GM23338 (cell line): ENCODE measurements at regions not wholly inside any gene's neighbourhood (a gene's known extent, or its start where the extent isn't known, plus 50 kb on each side); places are given as distances from the start of the nearest gene placed in this dataset.

Experiments
- ATAC-seq: fragments of 200-7000 bp; cut with Tn5 transposase; 3 replicates; pipeline ENCODE4 v1.9.1; 2020
- DNase-seq: peaks from one replicate; pipeline ENCODE4 v3.0.0-alpha.2; 2015; ENCODE audit warnings: low spot score
- H2AFZ ChIP-seq: fragments of 200-600 bp; sonication (generic); 2 replicates; pipeline ENCODE4 v1.8.0; 2016; ENCODE audit warnings: antibody characterized with exemption, mild to moderate bottlenecking, moderate library complexity
- H3F3A ChIP-seq: fragments of 200-600 bp; sonication (generic); replicated peaks from 2 replicates; pipeline ENCODE4 v1.8.0; 2017; ENCODE audit warnings: antibody characterized with exemption, mixed run types, low read depth
- H3K27ac ChIP-seq: fragments of 200-600 bp; sonication (generic); 2 replicates; pipeline ENCODE4 v1.6.1; 2016; ENCODE audit warnings: low read depth
- H3K27me3 ChIP-seq: fragments of 200-600 bp; sonication (generic); 2 replicates; pipeline ENCODE4 v1.8.0; 2016; ENCODE audit warnings: mild to moderate bottlenecking, mixed run types, moderate library complexity; ENCODE audit not compliant: insufficient read depth
- H3K36me3 ChIP-seq: fragments of 200-600 bp; sonication (generic); 2 replicates; pipeline ENCODE4 v1.8.0; 2016; ENCODE audit warnings: mild to moderate bottlenecking; ENCODE audit not compliant: insufficient read depth
- H3K4me1 ChIP-seq: fragments of 200-600 bp; sonication (generic); 2 replicates; pipeline ENCODE4 v1.8.0; 2016; ENCODE audit warnings: mild to moderate bottlenecking, moderate library complexity; ENCODE audit not compliant: insufficient read depth
- H3K4me2 ChIP-seq: fragments of 200-600 bp; sonication (generic); 2 replicates; pipeline ENCODE4 v1.7.1; 2017; ENCODE audit warnings: mixed run types
- H3K4me3 ChIP-seq: fragments of 200-600 bp; sonication (generic); 2 replicates; pipeline ENCODE4 v1.6.1; 2016; ENCODE audit warnings: mixed run types
- H3K79me2 ChIP-seq: fragments of 200-600 bp; sonication (generic); replicated peaks from 2 replicates; pipeline ENCODE4 v1.8.0; 2017; ENCODE audit warnings: mild to moderate bottlenecking; ENCODE audit not compliant: insufficient read depth
- H3K9me2 ChIP-seq: fragments of 200-600 bp; sonication (generic); 2 replicates; pipeline ENCODE4 v1.8.0; 2017; ENCODE audit not compliant: insufficient read depth
- H4K20me1 ChIP-seq: fragments of 200-600 bp; sonication (generic); replicated peaks from 2 replicates; pipeline ENCODE4 v1.8.0; 2017; ENCODE audit warnings: mild to moderate bottlenecking; ENCODE audit not compliant: insufficient read depth
- H3K27ac Mint-ChIP-seq: 2 replicates; pipeline ENCODE4 v1.8.0; 2020; ENCODE audit warnings: inconsistent platforms, mild to moderate bottlenecking, moderate library complexity, mixed read lengths
- H3K27me3 Mint-ChIP-seq: 3 replicates; pipeline ENCODE4 v1.8.0; 2022; ENCODE audit warnings: low read depth, mild to moderate bottlenecking, moderate library complexity, mixed read lengths, inconsistent platforms; ENCODE audit not compliant: insufficient read depth, poor library complexity
- H3K36me3 Mint-ChIP-seq: 3 replicates; pipeline ENCODE4 v1.8.0; 2021; ENCODE audit warnings: low read depth, mild to moderate bottlenecking, inconsistent platforms, moderate library complexity, mixed read lengths
- H3K4me1 Mint-ChIP-seq: 3 replicates; pipeline ENCODE4 v1.8.0; 2020; ENCODE audit warnings: mild to moderate bottlenecking, inconsistent platforms, mixed read lengths
- H3K4me3 Mint-ChIP-seq: 3 replicates; pipeline ENCODE4 v1.8.0; 2021; ENCODE audit warnings: moderate library complexity, mild to moderate bottlenecking, inconsistent platforms, mixed read lengths
- H3K9me3 Mint-ChIP-seq: 3 replicates; pipeline ENCODE4 v1.8.0; 2020; ENCODE audit warnings: moderate library complexity, mild to moderate bottlenecking, inconsistent platforms, mixed read lengths
- CREB1 ChIP-seq: fragments of 250-450 bp; sonication (Bioruptor Pico); IDR thresholded peaks from 2 replicates; pipeline ENCODE4 v1.5.0; 2020; ENCODE audit warnings: low read depth, mild to moderate bottlenecking, moderate library complexity
- CTCF ChIP-seq, 2 experiments: fragments of 200-600 bp in 1 of 2; sonication (generic) in 1 of 2; conservative IDR thresholded peaks; 2 replicates each; pipeline versions ENCODE4 v1.5.1 to v1.6.1; 2016 to 2017; ENCODE audit warnings: antibody characterized with exemption in 2 of 2, low read depth in 2 of 2, mild to moderate bottlenecking in 2 of 2, moderate library complexity in 1 of 2
- EZH2 ChIP-seq: fragments of 200-600 bp; sonication (generic); IDR thresholded peaks from one replicate; pipeline ENCODE4 v1.8.0; 2017; ENCODE audit warnings: antibody characterized with exemption, mild to moderate bottlenecking, low read depth; ENCODE audit not compliant: unreplicated experiment
- JUNB ChIP-seq: IDR thresholded peaks from one replicate; pipeline ENCODE4 v1.6.1; 2016; ENCODE audit warnings: antibody characterized with exemption; ENCODE audit not compliant: unreplicated experiment
- STAT1 ChIP-seq: IDR thresholded peaks from one replicate; pipeline ENCODE4 v1.6.1; 2016; ENCODE audit warnings: antibody characterized with exemption; ENCODE audit not compliant: unreplicated experiment
- ZNF114 ChIP-seq: fragments of 250-450 bp; sonication (Bioruptor Pico); IDR thresholded peaks from 2 replicates; pipeline ENCODE4 v1.5.0; 2020; ENCODE audit warnings: mild to moderate bottlenecking, moderate library complexity
- ZNF331 ChIP-seq: fragments of 250-450 bp; sonication (Bioruptor Pico); IDR thresholded peaks from 2 replicates; pipeline ENCODE4 v1.5.0; 2020; ENCODE audit warnings: low read depth, mild to moderate bottlenecking, moderate library complexity
- ZNF462 ChIP-seq: fragments of 250-450 bp; sonication (Bioruptor Pico); IDR thresholded peaks from 2 replicates; pipeline ENCODE4 v1.5.0; 2020; ENCODE audit warnings: mild to moderate bottlenecking, moderate library complexity

GRCh38 chr16:35525979-35526590 lies 2066.7 kb downstream of the TP53TG3F start (continued):
- TF ChIP-seq ZNF462 (CRISPR knock-in tag) (no peak), ZNF331 (CRISPR knock-in tag) (no peak)

- peaks cover 79% of the 10 kb centered on the region for H3K9me3 Mint-ChIP-seq
- no peak for DNase-seq
- no peak overlapping the region for H3K4me3 Mint-ChIP-seq
- no peak for TF ChIP-seq STAT1
- no peak for TF ChIP-seq ZNF114
- no peak for TF ChIP-seq ZNF331 (CRISPR knock-in tag)
- TF ChIP-seq EZH2 = no peak
- no peak for TF ChIP-seq JUNB
- no peak for TF ChIP-seq CTCF (conservative IDR thresholded peaks at IDR 0.05; ENCODE audit: low read depth in 2 of 2)
- TF ChIP-seq CREB1 (CRISPR knock-in tag) = no peak
Observed at GRCh38 chr16:35532576-35532975, 2073.2 kb downstream of the TP53TG3F start.

More at GRCh38 chr16:35532576-35532975, 2073.2 kb downstream of the TP53TG3F start:
- no peaks in the 10 kb centered on the region for H3K4me1 Mint-ChIP-seq
- Histone ChIP-seq H3K9me2 (no peaks in the 10 kb centered on the region), H3K4me1 (no peaks in the 10 kb centered on the region), H3K4me2 (no peak overlapping the region), H3K27me3 (no peaks in the 10 kb centered on the region), H3K27ac (no peak overlapping the region), H3K36me3 (0 out of 2 replicates have a peak, but pooled peaks cover 4% of the 10 kb centered on the region), H3F3A (no peaks in the 10 kb centered on the region), H3K4me3 (no peak overlapping the region), H4K20me1 (no peaks in the 10 kb centered on the region), H2AFZ (no peak overlapping the region), H3K79me2 (no peaks in the 10 kb centered on the region)
- no peak overlapping the region for H3K27ac Mint-ChIP-seq
- no peak for ATAC-seq
- H3K36me3 Mint-ChIP-seq = peaks cover 25% of the 10 kb centered on the region
- H3K27me3 Mint-ChIP-seq = peaks cover 7% of the 10 kb centered on the region
